ENCODE measurements at regions not wholly inside any gene's neighbourhood (a gene's known extent, or its start where the extent isn't known, plus 50 kb on each side); places are given as distances from the start of the nearest gene placed in this dataset.

DNA sequence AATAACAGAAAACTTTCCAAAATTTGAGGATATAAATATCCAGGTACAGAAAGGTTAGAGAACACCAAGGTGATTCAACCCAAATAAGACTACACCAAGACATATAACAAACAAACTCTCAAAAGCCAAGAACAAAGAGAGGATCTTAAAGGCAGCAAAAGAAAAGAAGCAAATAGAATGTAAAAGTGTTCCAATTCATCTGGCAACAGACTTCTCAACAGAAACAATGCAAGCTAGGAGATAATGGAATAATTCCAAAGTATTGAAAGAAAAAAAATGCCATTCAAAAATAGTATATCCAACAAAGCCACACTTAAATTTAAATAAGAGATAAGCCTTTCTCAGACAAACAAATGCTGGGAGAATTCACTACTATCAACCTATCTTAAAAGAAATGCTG, 153.0 kb upstream of the FAT3 start:
- CTCF ChIA-PET, result no interaction called here
- H2AFZ ChIP-seq (ENCODE audit: low read length), result no peak overlapping the region
- BruUV-seq (replicated peaks), result no TSS peak

DNA sequence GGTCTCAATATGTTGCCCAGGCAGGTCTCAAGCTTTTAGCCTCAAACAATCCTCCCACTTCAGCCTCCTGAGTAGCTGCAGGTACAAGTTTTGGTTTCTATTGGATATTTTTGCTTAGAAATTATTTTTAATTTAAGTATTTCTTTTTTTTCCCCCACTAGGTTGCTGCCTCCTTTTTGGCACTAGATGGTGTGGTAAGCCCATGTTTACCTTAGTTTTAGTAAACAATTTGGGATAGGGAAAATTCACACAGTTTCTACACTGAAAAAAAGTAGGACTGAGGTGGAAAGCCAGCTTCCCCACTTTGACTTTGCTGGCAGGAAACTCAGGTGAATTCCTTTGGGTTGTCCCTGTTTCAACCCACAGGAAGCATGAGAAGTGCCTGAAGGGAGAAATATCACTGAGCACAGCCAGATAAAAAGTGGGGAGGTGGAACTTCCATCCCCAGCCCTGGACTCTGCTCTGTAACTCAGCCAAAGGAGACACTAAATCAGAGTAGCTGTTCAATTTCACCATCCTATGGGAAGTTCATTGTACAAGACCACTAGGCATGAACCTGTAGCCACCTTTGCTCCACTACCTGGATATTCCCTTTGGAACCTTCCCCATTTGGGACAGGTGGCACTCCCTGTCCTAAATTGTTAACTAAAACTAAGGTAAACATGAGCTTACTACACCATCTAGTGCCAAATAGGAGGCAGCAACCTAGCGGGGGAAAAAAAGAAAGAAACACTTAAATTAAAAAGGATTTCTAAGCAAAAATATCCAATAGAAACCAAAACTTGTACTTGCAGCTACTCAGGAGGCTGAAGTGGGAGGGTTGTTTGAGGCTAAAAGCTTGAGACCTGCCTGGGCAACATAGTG, 154.4 kb upstream of the FAT3 start:
- peaks cover 9% of the 10 kb centered on the region; the same call in 1 of the 2 replicates for H3K9me3 ChIP-seq (ENCODE audit: low read length)
- no peak for ATAC-seq
- no peaks in the 10 kb centered on the region for H3K27me3 ChIP-seq (ENCODE audit: low read length)

More for the DNA sequence above, 153.0 kb upstream of the FAT3 start:
- H3K27ac ChIP-seq (ENCODE audit: low read length), result no peak overlapping the region
- H3K4me2 ChIP-seq (ENCODE audit: low read length), result no peak overlapping the region
- H3F3A ChIP-seq (ENCODE audit: low read length, unreplicated experiment), result no peaks in the 10 kb centered on the region
- no peak overlapping the region for H3K9ac ChIP-seq (ENCODE audit: low read length)
- intact Hi-C loops (cut with micrococcal nuclease), result no loop called here
- no peak overlapping the region for H3K4me3 ChIP-seq (ENCODE audit: low read length)
- H3K36me3 ChIP-seq (ENCODE audit: low read depth, low read length), result no peaks in the 10 kb centered on the region
- peaks cover 9% of the 10 kb centered on the region; the same call in 1 of the 2 replicates for H3K9me3 ChIP-seq (ENCODE audit: low read length)
- H4K20me1 ChIP-seq (ENCODE audit: low read length), result no peaks in the 10 kb centered on the region
- DNase-seq (no peak), ATAC-seq (no peak)
- H3K4me1 ChIP-seq (ENCODE audit: insufficient read depth, low read length), result no peaks in the 10 kb centered on the region
- no peaks in the 10 kb centered on the region for H3K9me2 ChIP-seq (replicated peaks; ENCODE audit: low read length)
- H3K27me3 ChIP-seq (ENCODE audit: low read length), result no peaks in the 10 kb centered on the region
- no peaks in the 10 kb centered on the region for H3K79me2 ChIP-seq (ENCODE audit: low read length)
- TF ChIP-seq, protein P1, sequence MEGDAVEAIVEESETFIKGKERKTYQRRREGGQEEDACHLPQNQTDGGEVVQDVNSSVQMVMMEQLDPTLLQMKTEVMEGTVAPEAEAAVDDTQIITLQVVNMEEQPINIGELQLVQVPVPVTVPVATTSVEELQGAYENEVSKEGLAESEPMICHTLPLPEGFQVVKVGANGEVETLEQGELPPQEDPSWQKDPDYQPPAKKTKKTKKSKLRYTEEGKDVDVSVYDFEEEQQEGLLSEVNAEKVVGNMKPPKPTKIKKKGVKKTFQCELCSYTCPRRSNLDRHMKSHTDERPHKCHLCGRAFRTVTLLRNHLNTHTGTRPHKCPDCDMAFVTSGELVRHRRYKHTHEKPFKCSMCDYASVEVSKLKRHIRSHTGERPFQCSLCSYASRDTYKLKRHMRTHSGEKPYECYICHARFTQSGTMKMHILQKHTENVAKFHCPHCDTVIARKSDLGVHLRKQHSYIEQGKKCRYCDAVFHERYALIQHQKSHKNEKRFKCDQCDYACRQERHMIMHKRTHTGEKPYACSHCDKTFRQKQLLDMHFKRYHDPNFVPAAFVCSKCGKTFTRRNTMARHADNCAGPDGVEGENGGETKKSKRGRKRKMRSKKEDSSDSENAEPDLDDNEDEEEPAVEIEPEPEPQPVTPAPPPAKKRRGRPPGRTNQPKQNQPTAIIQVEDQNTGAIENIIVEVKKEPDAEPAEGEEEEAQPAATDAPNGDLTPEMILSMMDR (conservative IDR thresholded peaks at IDR 0.05; ENCODE audit: low read depth, low read length), result no peak
- no peak for TF ChIP-seq EZH2phosphoT487 (IDR thresholded peaks at IDR 0.05; ENCODE audit: borderline replicate concordance, low read length)
- TF ChIP-seq EZH2 (IDR thresholded peaks at IDR 0.05; ENCODE audit: low read length, unreplicated experiment), result no peak
- POLR2A ChIA-PET (ENCODE audit: unreplicated experiment), result no interaction called here

More for the DNA sequence above, 154.4 kb upstream of the FAT3 start:
- CTCF ChIA-PET, result no interaction called here
- POLR2A ChIA-PET (ENCODE audit: unreplicated experiment), result no interaction called here
- Histone ChIP-seq H3K4me1 (ENCODE audit: insufficient read depth, low read length) (no peaks in the 10 kb centered on the region), H2AFZ (ENCODE audit: low read length) (no peak overlapping the region), H3K79me2 (ENCODE audit: low read length) (no peaks in the 10 kb centered on the region), H3K27ac (ENCODE audit: low read length) (no peak overlapping the region), H4K20me1 (ENCODE audit: low read length) (no peaks in the 10 kb centered on the region), H3F3A (ENCODE audit: low read length, unreplicated experiment) (no peaks in the 10 kb centered on the region), H3K4me2 (ENCODE audit: low read length) (no peak overlapping the region), H3K9me2 (replicated peaks; ENCODE audit: low read length) (no peaks in the 10 kb centered on the region), H3K9ac (ENCODE audit: low read length) (no peak overlapping the region), H3K36me3 (ENCODE audit: low read depth, low read length) (no peaks in the 10 kb centered on the region), H3K4me3 (ENCODE audit: low read length) (no peak overlapping the region)
- DNase-seq, result peak; percentile 42
- BruUV-seq (replicated peaks), result no TSS peak
- TF ChIP-seq, protein P1 (conservative IDR thresholded peaks at IDR 0.05; ENCODE audit: low read depth, low read length), result peak; percentile 49
- TF ChIP-seq EZH2 (IDR thresholded peaks at IDR 0.05; ENCODE audit: low read length, unreplicated experiment), result no peak
- intact Hi-C loops (cut with micrococcal nuclease), result no loop called here
